K562 (cell line): ENCODE measurements at regions not wholly inside any gene's neighbourhood (a gene's known extent, or its start where the extent isn't known, plus 50 kb on each side); places are given as distances from the start of the nearest gene placed in this dataset.

ENCODE experiments used
- ATAC-seq: fragments of 200-7000 bp; cut with Tn5 transposase; 3 replicates; pipeline ENCODE4 v1.9.1; 2020; ENCODE audit warnings: moderate library complexity
- BruUV-seq: library from RNA; stranded (reverse); fragments of 400-500 nt; replicated peaks from 2 replicates; lab custom pipeline; 2021; lab: Mats Ljungman, UMichigan
- CTCF ChIA-PET: fragments of 300-600 bp; formaldehyde crosslinking; extraction: SDS; loops from one replicate; lab custom pipeline; 2021; ENCODE audit warnings: low intra/inter-chr PET ratio; lab: Yijun Ruan, JAX
- POLR2A ChIA-PET: fragments of 300-600, 350-650 bp; sonication (Branson Sonifier 250); formaldehyde crosslinking; extraction: SDS; loops from one replicate; lab custom pipeline; 2021; ENCODE audit warnings: antibody characterized with exemption, inconsistent platforms; lab: Yijun Ruan, JAX
- DNase-seq, 4 experiments: peaks; one replicate each; pipeline versions ENCODE4 v3.0.0 to v3.0.0-alpha.2; 2011 to 2018; ENCODE audit warnings: low spot score in 3 of 4, mixed read lengths in 3 of 4; ENCODE audit errors: extremely low read depth in 1 of 4
- FAIRE-seq: peaks from 2 replicates; lab custom pipeline; 2011; peaks lifted over from hg19 to GRCh38; lab: Jason Lieb, UNC
- H2AFZ ChIP-seq: 2 replicates; pipeline ENCODE4 v1.6.0; 2011; ENCODE audit warnings: low read depth, low read length, control low read depth, inconsistent platforms
- H3K27ac ChIP-seq: fragments of 200-600 bp; 3 replicates; pipeline ENCODE4 v1.8.0; 2011; ENCODE audit warnings: low read depth, mild to moderate bottlenecking, control low read depth, inconsistent platforms, low read length, moderate library complexity, mixed read lengths; ENCODE audit errors: extremely low read depth
- H3K27me3 ChIP-seq, 2 experiments: fragments of 300-600 bp in 1 of 2; 2 replicates in 1 of 2; 3 replicates in 1 of 2; pipeline versions ENCODE4 v1.6.0 to v1.8.0; 2011; ENCODE audit warnings: inconsistent platforms in 2 of 2, low read length in 2 of 2, mild to moderate bottlenecking in 1 of 2, mixed read lengths in 1 of 2, moderate library complexity in 1 of 2; ENCODE audit not compliant: control insufficient read depth in 2 of 2, insufficient read depth in 2 of 2
- H3K36me3 ChIP-seq: fragments of 300-600 bp; 3 replicates; pipeline ENCODE4 v1.8.0; 2011; ENCODE audit warnings: mild to moderate bottlenecking, low read length, inconsistent platforms; ENCODE audit not compliant: control insufficient read depth, insufficient read depth
- H3K4me1 ChIP-seq, 2 experiments: fragments of 200-600 bp in 1 of 2; replicated peaks in 1 of 2; 2 replicates in 1 of 2; 3 replicates in 1 of 2; pipeline versions ENCODE4 v1.5.1 to v1.8.0; 2011; ENCODE audit warnings: inconsistent platforms in 2 of 2, low read length in 2 of 2, mild to moderate bottlenecking in 1 of 2, mixed read lengths in 1 of 2, moderate library complexity in 1 of 2; ENCODE audit not compliant: control insufficient read depth in 2 of 2, insufficient read depth in 2 of 2
- H3K4me2 ChIP-seq: 2 replicates; pipeline ENCODE4 v1.6.1; 2011; ENCODE audit warnings: low read length, control low read depth, inconsistent platforms, mixed read lengths; ENCODE audit not compliant: insufficient read depth
- H3K4me3 ChIP-seq: fragments of 200-600 bp; sonication (generic), shearing (Covaris generic); 2 replicates; pipeline ENCODE4 v1.5.1; 2016; ENCODE audit warnings: control low read depth, inconsistent platforms
- H3K79me2 ChIP-seq: fragments of 200-600 bp; 3 replicates; pipeline ENCODE4 v1.8.0; 2011; ENCODE audit warnings: low read length, inconsistent platforms; ENCODE audit not compliant: control insufficient read depth, insufficient read depth
- H3K9ac ChIP-seq, 2 experiments: 2 replicates each; pipeline versions ENCODE4 v1.6.0 to v1.6.1; 2011; ENCODE audit warnings: low read depth in 2 of 2, low read length in 2 of 2, control low read depth in 1 of 2, inconsistent platforms in 1 of 2, mild to moderate bottlenecking in 1 of 2, mixed read lengths in 1 of 2; ENCODE audit not compliant: insufficient read depth in 1 of 2
- H3K9me1 ChIP-seq: one replicate; pipeline ENCODE4 v1.6.0; 2011; ENCODE audit warnings: inconsistent platforms, mild to moderate bottlenecking, low read length, moderate library complexity; ENCODE audit not compliant: control insufficient read depth, insufficient read depth
- H3K9me3 ChIP-seq: replicated peaks from 2 replicates; pipeline ENCODE4 v1.5.1; 2011; ENCODE audit warnings: low read depth, low read length, inconsistent platforms; ENCODE audit not compliant: control insufficient read depth, insufficient read depth
- H4K20me1 ChIP-seq: replicated peaks from 2 replicates; pipeline ENCODE4 v1.6.1; 2011; ENCODE audit warnings: low read length, inconsistent platforms, mixed read lengths; ENCODE audit not compliant: control insufficient read depth, insufficient read depth
- MCM7 ChIP-seq, 2 experiments: fragments of 450-650 bp; IDR thresholded peaks; 2 replicates each; pipeline ENCODE4 v1.6.1; 2016 to 2018
- RHOXF2B ChIP-seq: fragments of 250-450 bp; sonication (Bioruptor Pico); conservative IDR thresholded peaks from 2 replicates; pipeline ENCODE4 v1.5.1; 2021
- SREBF2 ChIP-seq: sonication (generic); formaldehyde crosslinking; IDR thresholded peaks from 2 replicates; pipeline ENCODE4 v1.4.0; 2020; ENCODE audit warnings: mild to moderate bottlenecking, missing genetic modification reagents
- TCF3 ChIP-seq: sonication (generic); formaldehyde crosslinking; IDR thresholded peaks from 2 replicates; pipeline ENCODE4 v1.4.0; 2020; ENCODE audit warnings: mild to moderate bottlenecking, missing genetic modification reagents
- TCFL5 ChIP-seq: fragments of 250-450 bp; sonication (Bioruptor Pico); conservative IDR thresholded peaks from 2 replicates; pipeline ENCODE4 v1.6.1; 2021; ENCODE audit warnings: mild to moderate bottlenecking, moderate library complexity, matching md5 sums
- ZNF830 ChIP-seq: fragments of 250-450 bp; sonication (Bioruptor Pico); IDR thresholded peaks from 2 replicates; pipeline ENCODE4 v1.5.0; 2021; ENCODE audit warnings: mild to moderate bottlenecking
- WGBS: fragments of 100-300 bp; shearing (Covaris generic); methylation state at CpG from one replicate; pipeline ENCODE4 v1.1.6; 2016; ENCODE audit warnings: low coverage, mixed read lengths; ENCODE audit not compliant: insufficient coverage; ENCODE audit errors: missing lambda C conversion rate; 5-methylcytosine and 5-hydroxymethylcytosine counted together
- in situ Hi-C: fragments of 300-500 bp; cut with MboI; formaldehyde crosslinking; loops from 4 replicates; pipeline ENCODE4 v1.15.0; 2018; ENCODE audit warnings: inconsistent platforms, mixed read lengths
- intact Hi-C: fragments of 100-400 bp; cut with micrococcal nuclease; formaldehyde crosslinking; loops from 2 replicates; pipeline ENCODE4 v1.14.2; 2022
- TF ChIP-seq, protein P1 (sequence below): fragments of 450-650 bp; formaldehyde crosslinking; IDR thresholded peaks from 2 replicates; pipeline ENCODE4 v1.4.0; 2020; ENCODE audit warnings: mild to moderate bottlenecking, mixed read lengths
- TF ChIP-seq, protein P2 (sequence below): fragments of 450-650 bp; IDR thresholded peaks from 2 replicates; pipeline ENCODE4 v1.6.1; 2018; ENCODE audit warnings: mild to moderate bottlenecking, low read depth; ENCODE audit not compliant: partially characterized antibody

DNA sequence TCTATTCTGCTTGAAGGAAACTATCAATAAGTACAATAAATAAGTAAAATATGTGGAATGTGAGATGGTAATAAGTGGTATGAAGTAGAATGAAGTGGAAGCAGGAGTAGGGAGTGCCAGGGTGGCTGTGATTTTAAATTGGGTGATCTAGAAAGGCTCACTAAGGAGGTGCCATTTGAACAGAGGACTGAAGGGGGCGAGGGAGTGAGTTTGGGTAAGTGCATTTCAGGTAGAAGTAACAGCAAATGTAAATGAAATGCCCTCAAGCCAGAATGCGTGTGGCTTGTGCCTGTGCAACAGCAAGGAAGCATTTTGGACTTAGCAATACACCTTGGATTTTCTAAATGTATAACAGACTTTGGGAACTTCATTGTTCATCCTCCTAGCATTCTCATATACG is 77.1 kb downstream of the CCNA1 start:
- H3K9me3 ChIP-seq: no peaks in the 10 kb centered on the region
- POLR2A ChIA-PET: no interaction called here
- no peak for FAIRE-seq

More for the DNA sequence above, 77.1 kb downstream of the CCNA1 start:
- Histone ChIP-seq H3K79me2 (no peaks in the 10 kb centered on the region), H3K4me3 (no peak overlapping the region), H3K36me3 (no peaks in the 10 kb centered on the region), H3K4me1 (no peaks in the 10 kb centered on the region), H2AFZ (no peak overlapping the region), H3K9me1 (no peaks in the 10 kb centered on the region), H4K20me1 (no peaks in the 10 kb centered on the region), H3K27ac (no peak overlapping the region), H3K4me2 (no peak overlapping the region), H3K9ac (no peak overlapping the region), H3K27me3 (no peaks in the 10 kb centered on the region)
- TF ChIP-seq MCM7 (IDR thresholded peaks at IDR 0.05) (no peak), TCFL5 (CRISPR knock-in tag) (no peak), TCF3 (no peak), RHOXF2B (CRISPR knock-in tag) (no peak), SREBF2 (CRISPR knock-in tag) (no peak), ZNF830 (no peak)
- TF ChIP-seq, protein P1, sequence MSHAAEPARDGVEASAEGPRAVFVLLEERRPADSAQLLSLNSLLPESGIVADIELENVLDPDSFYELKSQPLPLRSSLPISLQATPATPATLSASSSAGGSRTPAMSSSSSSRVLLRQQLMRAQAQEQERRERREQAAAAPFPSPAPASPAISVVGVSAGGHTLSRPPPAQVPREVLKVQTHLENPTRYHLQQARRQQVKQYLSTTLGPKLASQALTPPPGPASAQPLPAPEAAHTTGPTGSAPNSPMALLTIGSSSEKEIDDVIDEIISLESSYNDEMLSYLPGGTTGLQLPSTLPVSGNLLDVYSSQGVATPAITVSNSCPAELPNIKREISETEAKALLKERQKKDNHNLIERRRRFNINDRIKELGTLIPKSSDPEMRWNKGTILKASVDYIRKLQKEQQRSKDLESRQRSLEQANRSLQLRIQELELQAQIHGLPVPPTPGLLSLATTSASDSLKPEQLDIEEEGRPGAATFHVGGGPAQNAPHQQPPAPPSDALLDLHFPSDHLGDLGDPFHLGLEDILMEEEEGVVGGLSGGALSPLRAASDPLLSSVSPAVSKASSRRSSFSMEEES (CRISPR knock-in tag): no peak
- TF ChIP-seq, protein P2, sequence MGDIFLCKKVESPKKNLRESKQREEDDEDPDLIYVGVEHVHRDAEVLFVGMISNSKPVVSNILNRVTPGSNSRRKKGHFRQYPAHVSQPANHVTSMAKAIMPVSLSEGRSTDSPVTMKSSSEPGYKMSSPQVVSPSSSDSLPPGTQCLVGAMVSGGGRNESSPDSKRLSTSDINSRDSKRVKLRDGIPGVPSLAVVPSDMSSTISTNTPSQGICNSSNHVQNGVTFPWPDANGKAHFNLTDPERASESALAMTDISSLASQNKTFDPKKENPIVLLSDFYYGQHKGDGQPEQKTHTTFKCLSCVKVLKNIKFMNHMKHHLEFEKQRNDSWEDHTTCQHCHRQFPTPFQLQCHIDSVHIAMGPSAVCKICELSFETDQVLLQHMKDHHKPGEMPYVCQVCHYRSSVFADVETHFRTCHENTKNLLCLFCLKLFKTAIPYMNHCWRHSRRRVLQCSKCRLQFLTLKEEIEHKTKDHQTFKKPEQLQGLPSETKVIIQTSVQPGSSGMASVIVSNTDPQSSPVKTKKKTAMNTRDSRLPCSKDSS: no peak
- intact Hi-C loops (no loop called here), in situ Hi-C loops (no loop called here)
- no TSS peak for BruUV-seq
- 0% methylated on average over 2 of the region's 3 CpGs for WGBS
- ATAC-seq (no peak), DNase-seq (no peak)
- CTCF ChIA-PET: no interaction called here
